ENCODE measurements at regions not wholly inside any gene's neighbourhood (a gene's known extent, or its start where the extent isn't known, plus 50 kb on each side); places are given as distances from the start of the nearest gene placed in this dataset.

DNA sequence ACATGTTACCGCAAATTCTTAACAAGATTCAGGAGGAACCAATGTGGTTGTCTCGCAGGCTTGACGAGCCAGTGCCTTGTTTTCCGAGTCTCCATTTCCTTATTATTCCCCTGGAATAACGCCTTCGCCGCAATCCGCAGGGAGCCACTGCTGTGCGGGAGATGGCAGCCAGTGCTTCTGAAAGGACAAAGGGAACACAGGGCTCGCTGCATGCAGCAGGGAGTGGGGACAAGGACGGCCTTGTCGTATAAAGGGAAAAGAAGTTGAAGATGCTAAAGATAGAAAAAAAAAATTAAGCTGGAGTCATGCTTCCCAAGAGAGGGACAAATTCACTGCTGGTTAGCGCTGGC, 221.4 kb downstream of the NDUFA10 start:
- H3K36me3 Mint-ChIP-seq (ENCODE audit: low read depth), result no peaks in the 10 kb centered on the region
- H3K4me3 Mint-ChIP-seq (ENCODE audit: unreplicated experiment), result no peak overlapping the region
- TF ChIP-seq, protein P1, sequence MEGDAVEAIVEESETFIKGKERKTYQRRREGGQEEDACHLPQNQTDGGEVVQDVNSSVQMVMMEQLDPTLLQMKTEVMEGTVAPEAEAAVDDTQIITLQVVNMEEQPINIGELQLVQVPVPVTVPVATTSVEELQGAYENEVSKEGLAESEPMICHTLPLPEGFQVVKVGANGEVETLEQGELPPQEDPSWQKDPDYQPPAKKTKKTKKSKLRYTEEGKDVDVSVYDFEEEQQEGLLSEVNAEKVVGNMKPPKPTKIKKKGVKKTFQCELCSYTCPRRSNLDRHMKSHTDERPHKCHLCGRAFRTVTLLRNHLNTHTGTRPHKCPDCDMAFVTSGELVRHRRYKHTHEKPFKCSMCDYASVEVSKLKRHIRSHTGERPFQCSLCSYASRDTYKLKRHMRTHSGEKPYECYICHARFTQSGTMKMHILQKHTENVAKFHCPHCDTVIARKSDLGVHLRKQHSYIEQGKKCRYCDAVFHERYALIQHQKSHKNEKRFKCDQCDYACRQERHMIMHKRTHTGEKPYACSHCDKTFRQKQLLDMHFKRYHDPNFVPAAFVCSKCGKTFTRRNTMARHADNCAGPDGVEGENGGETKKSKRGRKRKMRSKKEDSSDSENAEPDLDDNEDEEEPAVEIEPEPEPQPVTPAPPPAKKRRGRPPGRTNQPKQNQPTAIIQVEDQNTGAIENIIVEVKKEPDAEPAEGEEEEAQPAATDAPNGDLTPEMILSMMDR (IDR thresholded peaks at IDR 0.05), result no peak
- H3K9me3 Mint-ChIP-seq (ENCODE audit: low read depth), result peaks cover 4% of the 10 kb centered on the region
- no peak overlapping the region for H3K27ac Mint-ChIP-seq (ENCODE audit: unreplicated experiment)
- no peak for DNase-seq (ENCODE audit: low spot score)
- H3K4me1 Mint-ChIP-seq (ENCODE audit: low read depth), result no peaks in the 10 kb centered on the region
- peaks cover 35% of the 10 kb centered on the region for H3K27me3 Mint-ChIP-seq (ENCODE audit: low read depth)

DNA sequence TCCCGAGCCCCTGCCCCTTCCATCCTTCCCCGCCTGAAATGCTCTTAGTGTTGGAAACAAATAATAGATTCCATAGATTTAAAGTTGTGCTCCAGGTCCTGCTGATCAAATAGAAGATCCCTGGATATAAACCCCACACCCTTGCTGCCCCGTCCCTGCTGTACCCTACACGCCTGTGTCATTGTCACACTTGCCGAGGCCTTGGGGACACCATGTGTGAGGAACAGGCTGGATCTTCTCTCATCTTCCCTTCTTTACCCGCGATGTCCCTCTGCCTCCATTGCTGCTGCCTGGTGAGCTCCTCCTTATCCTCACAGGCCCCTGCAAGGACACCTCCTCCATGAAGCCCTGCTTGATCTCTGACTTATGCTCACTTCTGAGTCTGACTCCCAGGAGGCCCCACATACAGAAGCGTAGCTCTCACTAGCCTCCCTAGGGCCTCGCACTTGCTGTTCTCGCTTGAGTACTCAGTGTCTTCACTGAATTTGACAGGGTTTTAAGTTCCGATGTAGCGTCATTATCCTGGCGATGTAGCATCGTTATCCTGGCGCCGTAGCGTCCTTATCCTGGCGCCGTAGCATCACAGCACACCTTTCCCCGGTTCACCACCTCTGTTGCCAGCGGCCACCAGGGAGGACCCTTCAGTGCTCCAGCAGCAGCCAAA, 221.9 kb downstream of the NDUFA10 start:
- no peak overlapping the region for H3K4me3 Mint-ChIP-seq (ENCODE audit: unreplicated experiment)
- TF ChIP-seq, protein P1 (IDR thresholded peaks at IDR 0.05), result no peak
- peaks cover 4% of the 10 kb centered on the region for H3K9me3 Mint-ChIP-seq (ENCODE audit: low read depth)
- peaks cover 32% of the 10 kb centered on the region for H3K27me3 Mint-ChIP-seq (ENCODE audit: low read depth)
- H3K36me3 Mint-ChIP-seq (ENCODE audit: low read depth), result no peaks in the 10 kb centered on the region
- DNase-seq (ENCODE audit: low spot score), result no peak
- no peaks in the 10 kb centered on the region for H3K4me1 Mint-ChIP-seq (ENCODE audit: low read depth)
- no peak overlapping the region for H3K27ac Mint-ChIP-seq (ENCODE audit: unreplicated experiment)

DNA sequence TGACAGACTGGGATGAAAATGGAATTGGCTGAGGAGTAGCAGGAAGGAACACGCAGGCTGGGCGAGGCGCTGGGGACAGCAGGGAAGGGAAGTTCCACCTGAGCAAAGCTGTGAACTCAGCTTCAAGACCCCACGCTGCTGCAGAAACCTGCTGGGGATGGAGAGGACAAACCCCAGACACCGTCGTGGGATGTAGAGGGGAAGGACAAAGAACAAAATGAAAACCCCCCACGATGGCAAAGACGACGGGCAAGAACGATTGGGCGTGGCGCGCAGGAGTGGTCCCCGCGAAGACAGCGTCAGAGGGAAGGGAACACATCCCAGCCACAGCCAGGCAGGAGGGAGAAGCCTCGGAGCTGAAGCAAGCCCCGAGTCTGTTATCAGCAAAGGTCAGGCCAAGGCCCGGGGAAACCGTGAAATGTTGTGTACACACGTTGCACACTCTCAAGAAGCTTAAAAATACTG, 222.9 kb downstream of the NDUFA10 start:
- TF ChIP-seq, protein P1 (IDR thresholded peaks at IDR 0.05), result no peak
- no peaks in the 10 kb centered on the region for H3K36me3 Mint-ChIP-seq (ENCODE audit: low read depth)
- H3K27me3 Mint-ChIP-seq (ENCODE audit: low read depth), result peaks cover 22% of the 10 kb centered on the region
- peaks cover under 1% of the 10 kb centered on the region for H3K9me3 Mint-ChIP-seq (ENCODE audit: low read depth)
- H3K4me1 Mint-ChIP-seq (ENCODE audit: low read depth), result no peaks in the 10 kb centered on the region
- no peak for DNase-seq (ENCODE audit: low spot score)
- no peak overlapping the region for H3K4me3 Mint-ChIP-seq (ENCODE audit: unreplicated experiment)
- no peak overlapping the region for H3K27ac Mint-ChIP-seq (ENCODE audit: unreplicated experiment)

DNA sequence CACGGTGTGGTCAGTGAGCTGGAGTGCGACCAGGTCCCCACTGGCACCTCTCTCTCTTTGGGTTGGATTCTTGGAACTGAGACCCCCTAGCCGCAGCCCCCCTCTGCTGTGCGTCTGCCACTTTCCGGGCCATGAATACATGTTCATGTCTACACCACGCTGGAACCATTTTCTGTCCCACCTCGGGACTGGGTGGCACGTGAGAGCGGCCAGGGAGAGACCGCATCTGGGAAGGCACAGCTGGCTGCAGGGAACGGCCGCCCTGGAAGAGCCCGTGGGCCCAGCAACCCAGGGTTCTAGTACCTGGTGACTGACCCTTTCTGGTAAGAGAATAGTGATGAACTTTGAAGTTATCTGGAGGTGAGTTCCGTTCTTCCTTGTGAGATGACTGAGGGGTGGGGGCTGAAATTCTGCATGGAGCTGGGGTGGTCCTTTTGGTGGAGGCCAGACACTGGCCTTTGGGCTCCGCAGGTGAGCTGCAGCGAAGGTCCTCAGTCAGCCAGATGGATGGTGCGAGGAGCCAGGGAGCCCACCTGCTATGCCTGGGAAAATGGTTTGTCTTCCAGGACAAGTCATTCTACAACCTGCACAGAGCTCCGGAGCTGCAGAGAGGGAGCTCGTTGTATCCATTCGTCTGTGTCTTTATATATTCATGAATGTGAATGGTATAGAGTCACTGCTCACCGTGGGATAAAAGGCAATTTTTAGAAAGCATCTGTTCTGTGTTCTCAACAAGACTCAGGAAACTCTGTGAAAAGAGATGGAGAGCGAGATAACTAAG, 223.5 kb downstream of the NDUFA10 start:
- no peak for DNase-seq (ENCODE audit: low spot score)
- Mint-ChIP-seq H3K4me3 (ENCODE audit: unreplicated experiment) (no peak overlapping the region), H3K36me3 (ENCODE audit: low read depth) (no peaks in the 10 kb centered on the region)

DNA sequence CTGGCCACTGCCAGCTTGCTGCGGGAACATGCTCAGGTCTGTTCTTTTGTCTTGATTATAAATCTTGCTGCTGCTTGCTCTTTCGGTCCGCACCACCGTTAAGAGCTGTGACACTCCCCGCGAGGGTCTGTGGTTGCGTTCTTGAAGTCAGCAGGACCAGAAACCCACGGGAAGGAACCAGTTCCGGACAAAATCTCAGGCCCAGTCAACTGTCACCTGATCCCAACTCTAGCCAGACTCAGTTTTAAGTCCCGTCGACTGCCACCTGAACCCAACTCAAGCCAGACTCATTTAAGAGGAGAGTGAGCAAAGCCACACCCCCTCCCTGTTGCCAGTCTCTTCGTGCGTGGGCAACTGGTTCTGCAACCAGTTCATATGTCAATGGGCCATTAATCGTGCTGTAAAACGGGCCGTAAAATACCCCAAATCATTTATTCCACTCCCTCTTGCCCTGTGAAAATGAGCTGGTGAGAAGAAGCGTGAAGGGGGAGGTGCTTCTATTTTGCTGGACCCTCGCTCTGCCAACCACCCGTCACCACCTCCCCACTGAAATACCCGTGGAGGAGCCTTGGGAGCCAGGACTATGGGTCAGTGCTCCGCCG, 224.3 kb downstream of the NDUFA10 start:
- Mint-ChIP-seq H3K27ac (ENCODE audit: unreplicated experiment) (no peak overlapping the region), H3K27me3 (ENCODE audit: low read depth) (peaks cover 20% of the 10 kb centered on the region), H3K36me3 (ENCODE audit: low read depth) (no peaks in the 10 kb centered on the region), H3K9me3 (ENCODE audit: low read depth) (peaks cover 4% of the 10 kb centered on the region), H3K4me1 (ENCODE audit: low read depth) (no peaks in the 10 kb centered on the region), H3K4me3 (ENCODE audit: unreplicated experiment) (no peak overlapping the region)
- no peak for DNase-seq (ENCODE audit: low spot score)
- TF ChIP-seq, protein P1 (IDR thresholded peaks at IDR 0.05), result no peak

More for the DNA sequence above, 223.5 kb downstream of the NDUFA10 start:
- Mint-ChIP-seq H3K27ac (ENCODE audit: unreplicated experiment) (no peak overlapping the region), H3K9me3 (ENCODE audit: low read depth) (peaks cover 4% of the 10 kb centered on the region), H3K27me3 (ENCODE audit: low read depth) (peaks cover 20% of the 10 kb centered on the region), H3K4me1 (ENCODE audit: low read depth) (no peaks in the 10 kb centered on the region)
- TF ChIP-seq, protein P1 (IDR thresholded peaks at IDR 0.05), result no peak

All from chondrocyte (in vitro differentiated cells).